ENCODE measurements at regions not wholly inside any gene's neighbourhood (a gene's known extent, or its start where the extent isn't known, plus 50 kb on each side); places are given as distances from the start of the nearest gene placed in this dataset.
A peak's percentile ranks its signal among the peaks of the same experiment; 100 is the strongest.

GRCh38 chr13:76378767-76379166 is 507.4 kb downstream of the KCTD12 start:
- no peaks in the 10 kb centered on the region for H3K4me1 ChIP-seq (ENCODE audit: insufficient read depth, low read length)
- H3K27ac Mint-ChIP-seq: no peak overlapping the region
- H3K27ac ChIP-seq (ENCODE audit: low read depth, low read length): no peak overlapping the region
- no peaks in the 10 kb centered on the region for H3K9me3 ChIP-seq (ENCODE audit: low read length)
- no peaks in the 10 kb centered on the region for H3K27me3 Mint-ChIP-seq
- H3K36me3 Mint-ChIP-seq: no peaks in the 10 kb centered on the region
- peaks cover 0 to 7% (median 0%) of the 10 kb centered on the region in 5 donors for H3K9me3 Mint-ChIP-seq
- no peaks in the 10 kb centered on the region for H3K27me3 ChIP-seq (ENCODE audit: insufficient read depth, low read length, poor library complexity, severe bottlenecking)
- DNase-seq: no peak
- H3K36me3 ChIP-seq (ENCODE audit: insufficient read depth, low read length): no peaks in the 10 kb centered on the region
- H3K4me3 ChIP-seq (ENCODE audit: low read length): no peak overlapping the region
- ChIA-PET CTCF (no interaction called here), POLR2A (no interaction called here)
- no peaks in the 10 kb centered on the region for H3K4me1 Mint-ChIP-seq
- no peak overlapping the region for H3K4me3 Mint-ChIP-seq

GRCh38 chr13:76363682-76364289 is 522.4 kb downstream of the KCTD12 start:
- no peaks in the 10 kb centered on the region for H3K36me3 Mint-ChIP-seq
- H3K4me3 Mint-ChIP-seq: no peak overlapping the region
- Histone ChIP-seq H3K4me1 (ENCODE audit: insufficient read depth, low read length) (no peaks in the 10 kb centered on the region), H3K9me3 (ENCODE audit: low read length) (no peaks in the 10 kb centered on the region), H3K27ac (ENCODE audit: low read depth, low read length) (no peak overlapping the region), H3K36me3 (ENCODE audit: insufficient read depth, low read length) (no peaks in the 10 kb centered on the region), H3K4me3 (ENCODE audit: low read length) (no peak overlapping the region), H3K27me3 (ENCODE audit: insufficient read depth, low read length, poor library complexity, severe bottlenecking) (no peaks in the 10 kb centered on the region)
- H3K27me3 Mint-ChIP-seq: no peaks in the 10 kb centered on the region
- H3K9me3 Mint-ChIP-seq: peaks cover 0 to 2% (median 0%) of the 10 kb centered on the region in 5 donors
- H3K27ac Mint-ChIP-seq: no peak overlapping the region
- POLR2A ChIA-PET: no interaction called here
- CTCF ChIA-PET: no interaction called here
- H3K4me1 Mint-ChIP-seq: no peaks in the 10 kb centered on the region
- DNase-seq: no peak

- Mint-ChIP-seq H3K9me3 (peaks cover 0 to 5% (median 0%) of the 10 kb centered on the region in 5 donors), H3K27ac (peak overlapping the region in 1 of 8 donors; percentile 50), H3K27me3 (no peaks in the 10 kb centered on the region), H3K36me3 (no peaks in the 10 kb centered on the region), H3K4me1 (no peaks in the 10 kb centered on the region), H3K4me3 (no peak overlapping the region)
- Histone ChIP-seq H3K27me3 (ENCODE audit: insufficient read depth, low read length, poor library complexity, severe bottlenecking) (no peaks in the 10 kb centered on the region), H3K4me3 (ENCODE audit: low read length) (no peak overlapping the region), H3K9me3 (ENCODE audit: low read length) (no peaks in the 10 kb centered on the region), H3K4me1 (ENCODE audit: insufficient read depth, low read length) (no peaks in the 10 kb centered on the region), H3K36me3 (ENCODE audit: insufficient read depth, low read length) (no peaks in the 10 kb centered on the region), H3K27ac (ENCODE audit: low read depth, low read length) (no peak overlapping the region)
- POLR2A ChIA-PET: no interaction called here
- CTCF ChIA-PET: no interaction called here
- no peak for DNase-seq
Measured at GRCh38 chr13:76361868-76362267, 524.3 kb downstream of the KCTD12 start.

- Mint-ChIP-seq H3K27me3 (no peaks in the 10 kb centered on the region), H3K4me1 (no peaks in the 10 kb centered on the region), H3K36me3 (no peaks in the 10 kb centered on the region), H3K9me3 (peaks cover 0 to 13% (median 1%) of the 10 kb centered on the region in 5 donors), H3K27ac (no peak overlapping the region), H3K4me3 (no peak overlapping the region)
- Histone ChIP-seq H3K9me3 (ENCODE audit: low read length) (no peaks in the 10 kb centered on the region), H3K4me3 (ENCODE audit: low read length) (no peak overlapping the region), H3K27me3 (ENCODE audit: insufficient read depth, low read length, poor library complexity, severe bottlenecking) (no peaks in the 10 kb centered on the region), H3K4me1 (ENCODE audit: insufficient read depth, low read length) (no peaks in the 10 kb centered on the region), H3K36me3 (ENCODE audit: insufficient read depth, low read length) (no peaks in the 10 kb centered on the region), H3K27ac (ENCODE audit: low read depth, low read length) (no peak overlapping the region)
- ChIA-PET CTCF (no interaction called here), POLR2A (no interaction called here)
- no peak for DNase-seq
Measured at GRCh38 chr13:76351541-76352229, 534.5 kb downstream of the KCTD12 start.

GRCh38 chr13:76350399-76350798 is 535.8 kb downstream of the KCTD12 start:
- Mint-ChIP-seq H3K9me3 (peaks cover 0 to 13% (median 1%) of the 10 kb centered on the region in 5 donors), H3K27ac (no peak overlapping the region), H3K27me3 (no peaks in the 10 kb centered on the region), H3K4me1 (no peaks in the 10 kb centered on the region), H3K4me3 (no peak overlapping the region), H3K36me3 (no peaks in the 10 kb centered on the region)
- ChIA-PET CTCF (no interaction called here), POLR2A (no interaction called here)
- Histone ChIP-seq H3K36me3 (ENCODE audit: insufficient read depth, low read length) (no peaks in the 10 kb centered on the region), H3K9me3 (ENCODE audit: low read length) (no peaks in the 10 kb centered on the region), H3K4me1 (ENCODE audit: insufficient read depth, low read length) (no peaks in the 10 kb centered on the region), H3K27me3 (ENCODE audit: insufficient read depth, low read length, poor library complexity, severe bottlenecking) (no peaks in the 10 kb centered on the region), H3K4me3 (ENCODE audit: low read length) (no peak overlapping the region), H3K27ac (ENCODE audit: low read depth, low read length) (no peak overlapping the region)
- no peak for DNase-seq

- Mint-ChIP-seq H3K36me3 (no peaks in the 10 kb centered on the region), H3K27ac (no peak overlapping the region), H3K9me3 (peaks cover 0 to 13% (median 1%) of the 10 kb centered on the region in 5 donors), H3K4me1 (no peaks in the 10 kb centered on the region), H3K4me3 (no peak overlapping the region), H3K27me3 (no peaks in the 10 kb centered on the region)
- no peak for DNase-seq
- ChIA-PET POLR2A (no interaction called here), CTCF (no interaction called here)
- Histone ChIP-seq H3K27ac (ENCODE audit: low read depth, low read length) (no peak overlapping the region), H3K9me3 (ENCODE audit: low read length) (no peaks in the 10 kb centered on the region), H3K27me3 (ENCODE audit: insufficient read depth, low read length, poor library complexity, severe bottlenecking) (no peaks in the 10 kb centered on the region), H3K36me3 (ENCODE audit: insufficient read depth, low read length) (no peaks in the 10 kb centered on the region), H3K4me3 (ENCODE audit: low read length) (no peak overlapping the region), H3K4me1 (ENCODE audit: insufficient read depth, low read length) (no peaks in the 10 kb centered on the region)
Measured at GRCh38 chr13:76349700-76350099, 536.5 kb downstream of the KCTD12 start.

GRCh38 chr13:76339649-76340048 is 546.6 kb downstream of the KCTD12 start:
- H3K4me1 ChIP-seq (ENCODE audit: insufficient read depth, low read length): no peaks in the 10 kb centered on the region
- Mint-ChIP-seq H3K27ac (no peak overlapping the region), H3K4me3 (no peak overlapping the region), H3K9me3 (peaks cover 0 to 7% (median 0%) of the 10 kb centered on the region in 5 donors), H3K36me3 (peaks cover 0 to 2% (median 0%) of the 10 kb centered on the region in 3 donors), H3K4me1 (no peaks in the 10 kb centered on the region), H3K27me3 (no peaks in the 10 kb centered on the region)
- no peak overlapping the region for H3K27ac ChIP-seq (ENCODE audit: low read depth, low read length)
- H3K4me3 ChIP-seq (ENCODE audit: low read length): no peak overlapping the region
- CTCF ChIA-PET: interaction anchor here (0.7 kb wide), 1 partner anchor 1954 kb away, joined by 3 read pairs; no protein-coding TSS in a partner anchor
- H3K36me3 ChIP-seq (ENCODE audit: insufficient read depth, low read length): no peaks in the 10 kb centered on the region
- POLR2A ChIA-PET: no interaction called here
- no peak for DNase-seq
- no peaks in the 10 kb centered on the region for H3K27me3 ChIP-seq (ENCODE audit: insufficient read depth, low read length, poor library complexity, severe bottlenecking)
- no peaks in the 10 kb centered on the region for H3K9me3 ChIP-seq (ENCODE audit: low read length)

GRCh38 chr13:76338003-76338402 is 548.2 kb downstream of the KCTD12 start:
- H3K4me1 ChIP-seq (ENCODE audit: insufficient read depth, low read length): no peaks in the 10 kb centered on the region
- DNase-seq: no peak
- Mint-ChIP-seq H3K27me3 (no peaks in the 10 kb centered on the region), H3K36me3 (peaks cover 0 to 2% (median 0%) of the 10 kb centered on the region in 3 donors), H3K4me1 (no peaks in the 10 kb centered on the region), H3K4me3 (no peak overlapping the region), H3K9me3 (peaks cover 0 to 7% (median 2%) of the 10 kb centered on the region in 5 donors), H3K27ac (no peak overlapping the region)
- no peak overlapping the region for H3K4me3 ChIP-seq (ENCODE audit: low read length)
- no peak overlapping the region for H3K27ac ChIP-seq (ENCODE audit: low read depth, low read length)
- H3K27me3 ChIP-seq (ENCODE audit: insufficient read depth, low read length, poor library complexity, severe bottlenecking): no peaks in the 10 kb centered on the region
- H3K36me3 ChIP-seq (ENCODE audit: insufficient read depth, low read length): no peaks in the 10 kb centered on the region
- POLR2A ChIA-PET: interaction anchor here (0.7 kb wide), 1 partner anchor 118 kb away, joined by 3 read pairs; no protein-coding TSS in a partner anchor
- CTCF ChIA-PET: no interaction called here
- no peaks in the 10 kb centered on the region for H3K9me3 ChIP-seq (ENCODE audit: low read length)

Data from CD8-positive, alpha-beta memory T cell (primary cell).